GM23338 (cell line): ENCODE measurements at regions not wholly inside any gene's neighbourhood (a gene's known extent, or its start where the extent isn't known, plus 50 kb on each side); places are given as distances from the start of the nearest gene placed in this dataset.

Experiments used
- ATAC-seq: fragments of 200-7000 bp; cut with Tn5 transposase; 3 replicates; pipeline ENCODE4 v1.9.1; 2020
- DNase-seq: peaks from one replicate; pipeline ENCODE4 v3.0.0-alpha.2; 2015; ENCODE audit warnings: low spot score
- H2AFZ ChIP-seq: fragments of 200-600 bp; sonication (generic); 2 replicates; pipeline ENCODE4 v1.8.0; 2016; ENCODE audit warnings: antibody characterized with exemption, mild to moderate bottlenecking, moderate library complexity
- H3F3A ChIP-seq: fragments of 200-600 bp; sonication (generic); replicated peaks from 2 replicates; pipeline ENCODE4 v1.8.0; 2017; ENCODE audit warnings: antibody characterized with exemption, mixed run types, low read depth
- H3K27ac ChIP-seq: fragments of 200-600 bp; sonication (generic); 2 replicates; pipeline ENCODE4 v1.6.1; 2016; ENCODE audit warnings: low read depth
- H3K27me3 ChIP-seq: fragments of 200-600 bp; sonication (generic); 2 replicates; pipeline ENCODE4 v1.8.0; 2016; ENCODE audit warnings: mild to moderate bottlenecking, mixed run types, moderate library complexity; ENCODE audit not compliant: insufficient read depth
- H3K36me3 ChIP-seq: fragments of 200-600 bp; sonication (generic); 2 replicates; pipeline ENCODE4 v1.8.0; 2016; ENCODE audit warnings: mild to moderate bottlenecking; ENCODE audit not compliant: insufficient read depth
- H3K4me1 ChIP-seq: fragments of 200-600 bp; sonication (generic); 2 replicates; pipeline ENCODE4 v1.8.0; 2016; ENCODE audit warnings: mild to moderate bottlenecking, moderate library complexity; ENCODE audit not compliant: insufficient read depth
- H3K4me2 ChIP-seq: fragments of 200-600 bp; sonication (generic); 2 replicates; pipeline ENCODE4 v1.7.1; 2017; ENCODE audit warnings: mixed run types
- H3K4me3 ChIP-seq: fragments of 200-600 bp; sonication (generic); 2 replicates; pipeline ENCODE4 v1.6.1; 2016; ENCODE audit warnings: mixed run types
- H3K79me2 ChIP-seq: fragments of 200-600 bp; sonication (generic); replicated peaks from 2 replicates; pipeline ENCODE4 v1.8.0; 2017; ENCODE audit warnings: mild to moderate bottlenecking; ENCODE audit not compliant: insufficient read depth
- H3K9me2 ChIP-seq: fragments of 200-600 bp; sonication (generic); 2 replicates; pipeline ENCODE4 v1.8.0; 2017; ENCODE audit not compliant: insufficient read depth
- H4K20me1 ChIP-seq: fragments of 200-600 bp; sonication (generic); replicated peaks from 2 replicates; pipeline ENCODE4 v1.8.0; 2017; ENCODE audit warnings: mild to moderate bottlenecking; ENCODE audit not compliant: insufficient read depth
- H3K27ac Mint-ChIP-seq: 2 replicates; pipeline ENCODE4 v1.8.0; 2020; ENCODE audit warnings: inconsistent platforms, mild to moderate bottlenecking, moderate library complexity, mixed read lengths
- H3K27me3 Mint-ChIP-seq: 3 replicates; pipeline ENCODE4 v1.8.0; 2022; ENCODE audit warnings: low read depth, mild to moderate bottlenecking, moderate library complexity, mixed read lengths, inconsistent platforms; ENCODE audit not compliant: insufficient read depth, poor library complexity
- H3K36me3 Mint-ChIP-seq: 3 replicates; pipeline ENCODE4 v1.8.0; 2021; ENCODE audit warnings: low read depth, mild to moderate bottlenecking, inconsistent platforms, moderate library complexity, mixed read lengths
- H3K4me1 Mint-ChIP-seq: 3 replicates; pipeline ENCODE4 v1.8.0; 2020; ENCODE audit warnings: mild to moderate bottlenecking, inconsistent platforms, mixed read lengths
- H3K4me3 Mint-ChIP-seq: 3 replicates; pipeline ENCODE4 v1.8.0; 2021; ENCODE audit warnings: moderate library complexity, mild to moderate bottlenecking, inconsistent platforms, mixed read lengths
- H3K9me3 Mint-ChIP-seq: 3 replicates; pipeline ENCODE4 v1.8.0; 2020; ENCODE audit warnings: moderate library complexity, mild to moderate bottlenecking, inconsistent platforms, mixed read lengths
- CREB1 ChIP-seq: fragments of 250-450 bp; sonication (Bioruptor Pico); IDR thresholded peaks from 2 replicates; pipeline ENCODE4 v1.5.0; 2020; ENCODE audit warnings: low read depth, mild to moderate bottlenecking, moderate library complexity
- ETS1 ChIP-seq: IDR thresholded peaks from 2 replicates; pipeline ENCODE4 v1.6.1; 2016; ENCODE audit warnings: antibody characterized with exemption
- EZH2 ChIP-seq: fragments of 200-600 bp; sonication (generic); IDR thresholded peaks from one replicate; pipeline ENCODE4 v1.8.0; 2017; ENCODE audit warnings: antibody characterized with exemption, mild to moderate bottlenecking, low read depth; ENCODE audit not compliant: unreplicated experiment
- EZH2phosphoT487 ChIP-seq: fragments of 200-600 bp; sonication (generic); IDR thresholded peaks from one replicate; pipeline ENCODE4 v1.8.1; 2018; ENCODE audit warnings: antibody characterized with exemption; ENCODE audit not compliant: unreplicated experiment
- JUNB ChIP-seq: IDR thresholded peaks from one replicate; pipeline ENCODE4 v1.6.1; 2016; ENCODE audit warnings: antibody characterized with exemption; ENCODE audit not compliant: unreplicated experiment
- NANOG ChIP-seq: IDR thresholded peaks from 2 replicates; pipeline ENCODE4 v1.6.1; 2016; ENCODE audit warnings: antibody characterized with exemption, borderline replicate concordance
- POLR2AphosphoS5 ChIP-seq: IDR thresholded peaks from 2 replicates; pipeline ENCODE4 v1.6.1; 2016; ENCODE audit warnings: antibody characterized with exemption, low read depth
- REST ChIP-seq: IDR thresholded peaks from one replicate; pipeline ENCODE4 v1.6.1; 2018; ENCODE audit warnings: antibody characterized with exemption; ENCODE audit not compliant: unreplicated experiment
- STAT1 ChIP-seq: IDR thresholded peaks from one replicate; pipeline ENCODE4 v1.6.1; 2016; ENCODE audit warnings: antibody characterized with exemption; ENCODE audit not compliant: unreplicated experiment
- ZNF114 ChIP-seq: fragments of 250-450 bp; sonication (Bioruptor Pico); IDR thresholded peaks from 2 replicates; pipeline ENCODE4 v1.5.0; 2020; ENCODE audit warnings: mild to moderate bottlenecking, moderate library complexity
- ZNF331 ChIP-seq: fragments of 250-450 bp; sonication (Bioruptor Pico); IDR thresholded peaks from 2 replicates; pipeline ENCODE4 v1.5.0; 2020; ENCODE audit warnings: low read depth, mild to moderate bottlenecking, moderate library complexity
- ZNF462 ChIP-seq: fragments of 250-450 bp; sonication (Bioruptor Pico); IDR thresholded peaks from 2 replicates; pipeline ENCODE4 v1.5.0; 2020; ENCODE audit warnings: mild to moderate bottlenecking, moderate library complexity
- TF ChIP-seq, protein P1 (sequence below), 2 experiments: fragments of 200-600 bp in 1 of 2; sonication (generic) in 1 of 2; conservative IDR thresholded peaks; 2 replicates each; pipeline versions ENCODE4 v1.5.1 to v1.6.1; 2016 to 2017; ENCODE audit warnings: antibody characterized with exemption in 2 of 2, low read depth in 2 of 2, mild to moderate bottlenecking in 2 of 2, moderate library complexity in 1 of 2

DNA sequence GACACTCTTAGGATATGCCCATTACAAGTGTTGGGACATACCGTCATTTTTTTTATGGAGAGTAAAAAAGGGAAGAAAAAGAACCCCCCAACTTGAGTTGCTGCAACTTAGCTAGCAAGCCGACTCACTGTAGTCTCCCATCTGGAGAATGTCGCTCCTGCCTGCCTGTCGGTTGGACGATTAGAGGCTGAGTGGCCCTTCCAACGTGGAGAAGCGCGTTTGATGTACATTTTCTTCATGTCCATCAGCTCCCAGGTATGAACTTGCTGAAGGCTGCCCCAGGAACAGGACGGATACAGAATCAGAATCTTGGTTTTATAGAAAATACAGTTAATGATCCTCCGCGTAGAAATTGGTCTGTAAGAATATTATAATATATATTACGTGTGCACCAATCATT is 189.0 kb upstream of the SOX1 start:
- DNase-seq (no peak), ATAC-seq (no peak)
- no peak for TF ChIP-seq JUNB
- no peak for TF ChIP-seq REST
- TF ChIP-seq ZNF114: no peak
- no peak for TF ChIP-seq EZH2
- TF ChIP-seq POLR2AphosphoS5: no peak
- TF ChIP-seq ZNF331 (CRISPR knock-in tag): no peak
- no peak for TF ChIP-seq ETS1
- TF ChIP-seq ZNF462 (CRISPR knock-in tag): no peak
- TF ChIP-seq NANOG: no peak
- no peak for TF ChIP-seq CREB1 (CRISPR knock-in tag)
- TF ChIP-seq, protein P1, sequence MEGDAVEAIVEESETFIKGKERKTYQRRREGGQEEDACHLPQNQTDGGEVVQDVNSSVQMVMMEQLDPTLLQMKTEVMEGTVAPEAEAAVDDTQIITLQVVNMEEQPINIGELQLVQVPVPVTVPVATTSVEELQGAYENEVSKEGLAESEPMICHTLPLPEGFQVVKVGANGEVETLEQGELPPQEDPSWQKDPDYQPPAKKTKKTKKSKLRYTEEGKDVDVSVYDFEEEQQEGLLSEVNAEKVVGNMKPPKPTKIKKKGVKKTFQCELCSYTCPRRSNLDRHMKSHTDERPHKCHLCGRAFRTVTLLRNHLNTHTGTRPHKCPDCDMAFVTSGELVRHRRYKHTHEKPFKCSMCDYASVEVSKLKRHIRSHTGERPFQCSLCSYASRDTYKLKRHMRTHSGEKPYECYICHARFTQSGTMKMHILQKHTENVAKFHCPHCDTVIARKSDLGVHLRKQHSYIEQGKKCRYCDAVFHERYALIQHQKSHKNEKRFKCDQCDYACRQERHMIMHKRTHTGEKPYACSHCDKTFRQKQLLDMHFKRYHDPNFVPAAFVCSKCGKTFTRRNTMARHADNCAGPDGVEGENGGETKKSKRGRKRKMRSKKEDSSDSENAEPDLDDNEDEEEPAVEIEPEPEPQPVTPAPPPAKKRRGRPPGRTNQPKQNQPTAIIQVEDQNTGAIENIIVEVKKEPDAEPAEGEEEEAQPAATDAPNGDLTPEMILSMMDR (conservative IDR thresholded peaks at IDR 0.05; ENCODE audit: low read depth in 2 of 2): no peak
- TF ChIP-seq STAT1: no peak
- TF ChIP-seq EZH2phosphoT487: no peak
- Histone ChIP-seq H3K27ac (no peak overlapping the region), H4K20me1 (no peaks in the 10 kb centered on the region), H2AFZ (no peak overlapping the region), H3K27me3 (no peaks in the 10 kb centered on the region), H3K4me2 (no peak overlapping the region), H3K9me2 (0 out of 2 replicates have a peak, but pooled peaks cover 4% of the 10 kb centered on the region), H3K79me2 (no peaks in the 10 kb centered on the region), H3K4me3 (no peak overlapping the region), H3F3A (no peaks in the 10 kb centered on the region), H3K4me1 (peaks cover 5% of the 10 kb centered on the region; the same call in 1 of the 2 replicates), H3K36me3 (no peaks in the 10 kb centered on the region)
- peaks cover 6% of the 10 kb centered on the region for H3K4me1 Mint-ChIP-seq
- H3K36me3 Mint-ChIP-seq: no peaks in the 10 kb centered on the region
- no peak overlapping the region for H3K4me3 Mint-ChIP-seq
- H3K27ac Mint-ChIP-seq: no peak overlapping the region
- H3K9me3 Mint-ChIP-seq: no peaks in the 10 kb centered on the region
- peaks cover 5% of the 10 kb centered on the region for H3K27me3 Mint-ChIP-seq
